ENCODE measurements at regions not wholly inside any gene's neighbourhood (a gene's known extent, or its start where the extent isn't known, plus 50 kb on each side); places are given as distances from the start of the nearest gene placed in this dataset.
A peak's percentile ranks its signal among the peaks of the same experiment; 100 is the strongest.

DNA sequence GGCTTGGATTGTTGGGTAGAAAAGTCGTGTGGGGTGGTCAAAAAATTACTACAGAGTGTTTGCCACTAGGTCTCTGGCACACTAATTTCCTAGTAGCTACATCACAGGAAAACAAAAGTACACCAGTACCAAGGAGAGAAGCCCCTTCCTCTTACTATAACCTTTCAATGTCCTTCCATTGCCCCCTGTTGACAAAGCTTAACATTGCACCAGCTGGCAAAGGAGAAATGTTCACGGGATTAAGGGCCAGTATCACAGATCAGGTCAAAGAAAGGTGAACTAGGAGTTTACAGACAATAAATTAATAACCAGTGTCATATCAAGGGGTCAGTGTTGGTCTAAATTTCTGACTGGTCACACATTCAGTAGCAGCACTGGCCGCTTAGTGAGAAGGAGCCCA lies 1139.6 kb upstream of the FAM98A start:
- peak; percentile 52 for TF ChIP-seq CTCF (conservative IDR thresholded peaks at IDR 0.05; ENCODE audit: low read length)
- no peak for TF ChIP-seq EZH2phosphoT487 (IDR thresholded peaks at IDR 0.05; ENCODE audit: borderline replicate concordance)
